HG03432 (cell line): ENCODE measurements at regions not wholly inside any gene's neighbourhood (a gene's known extent, or its start where the extent isn't known, plus 50 kb on each side); places are given as distances from the start of the nearest gene placed in this dataset.
"Not testable (repeated sequence)": the region's sequence is repeated elsewhere in the genome, so short reads cannot be mapped to it uniquely, and the experiment has no call there.

Source experiments
- ATAC-seq: cut with Tn5 transposase; IDR thresholded peaks from one replicate; pipeline ENCODE4 v1.9.1; 2021; ENCODE audit warnings: mild to moderate bottlenecking, moderate library complexity; ENCODE audit not compliant: unreplicated experiment

- ATAC-seq = no peak
Measured at GRCh38 chr3:150135287-150135721, 164.6 kb upstream of the PFN2 start.

DNA sequence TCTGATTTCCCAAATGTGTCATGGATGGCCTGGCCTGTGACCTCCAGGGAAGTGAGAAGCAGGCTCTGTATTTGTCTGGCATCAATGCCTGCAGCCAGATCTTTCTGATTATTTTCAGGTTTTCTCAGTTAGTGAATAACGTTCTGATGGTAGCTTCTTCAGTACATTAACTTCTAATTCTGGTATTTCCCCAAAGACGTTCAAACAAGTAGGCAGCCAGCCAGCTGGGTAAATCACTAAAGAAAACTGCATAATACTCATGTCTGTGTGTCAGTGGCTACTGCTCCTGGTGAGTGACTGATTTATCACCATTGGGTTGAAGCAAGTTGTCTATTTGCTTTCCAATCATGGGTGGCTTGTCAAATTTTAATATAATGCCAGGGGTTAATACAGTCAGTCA lies 162.6 kb upstream of the PFN2 start:
- no peak for ATAC-seq

DNA sequence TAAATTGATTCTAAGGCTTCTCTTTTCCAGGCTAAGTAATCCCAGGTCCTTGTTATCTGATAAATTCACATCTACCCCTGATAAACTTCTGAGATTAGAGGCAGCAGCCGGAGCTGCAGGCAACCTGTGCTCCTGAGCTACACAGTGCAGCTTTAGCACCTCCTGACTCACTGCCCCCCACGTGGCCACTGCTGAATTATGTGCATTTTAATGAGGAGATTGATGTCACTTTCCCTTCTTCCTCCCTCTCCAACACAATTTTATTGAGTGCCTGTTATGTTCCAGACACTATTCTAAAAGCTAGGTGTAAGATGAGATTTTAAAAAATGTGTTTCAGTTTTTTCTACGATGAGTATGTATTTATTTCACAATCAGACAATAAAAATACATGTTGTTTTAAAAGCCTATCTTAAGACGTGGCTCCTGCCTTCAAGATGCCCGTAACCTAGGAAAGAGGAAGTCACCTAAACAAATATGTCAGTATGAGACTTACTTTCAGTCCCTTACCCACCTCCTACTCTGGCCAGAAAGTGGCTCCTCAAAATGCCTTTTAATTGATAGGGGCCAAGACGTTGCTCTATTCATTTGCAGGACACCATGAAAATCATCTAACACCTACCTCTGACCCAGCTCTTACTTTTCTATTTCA lies 161.5 kb upstream of the PFN2 start:
- peak; percentile 71 for ATAC-seq

GRCh38 chr3:150131663-150132062 lies 161.0 kb upstream of the PFN2 start:
- no peak for ATAC-seq

DNA sequence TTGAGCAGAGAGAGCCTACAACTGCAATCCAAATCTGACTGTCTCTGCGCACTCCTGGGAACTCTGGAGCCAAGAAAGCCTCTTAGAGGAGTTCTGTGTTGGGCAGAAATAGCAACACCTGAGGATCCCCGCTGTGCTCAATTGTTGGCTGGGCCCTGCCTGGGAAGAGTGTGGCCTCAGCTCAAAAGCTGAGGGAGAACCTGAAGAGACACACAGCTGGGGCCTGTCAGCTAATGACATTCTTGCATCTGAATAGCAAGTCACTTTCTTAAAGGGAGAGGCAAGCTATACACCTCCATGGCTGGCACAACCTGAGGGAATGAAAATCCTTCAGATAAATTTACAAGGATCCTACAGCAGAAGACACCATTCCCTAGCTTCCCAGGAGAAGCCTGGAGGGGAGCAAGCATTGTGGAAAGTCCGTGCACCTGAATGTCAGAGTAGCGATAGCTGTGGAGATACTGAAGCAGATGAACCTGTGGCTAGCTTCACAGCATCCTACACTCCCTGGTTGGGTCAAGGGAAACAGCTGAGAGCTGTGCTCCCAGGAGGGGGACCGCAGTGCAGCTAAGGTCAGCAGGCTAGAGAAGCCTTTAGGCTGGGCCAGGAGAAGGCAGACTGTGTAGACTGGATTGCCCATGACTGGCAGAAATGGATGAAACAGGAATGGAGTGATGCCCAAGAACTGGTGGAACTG lies 159.9 kb upstream of the PFN2 start:
- ATAC-seq = no peak

DNA sequence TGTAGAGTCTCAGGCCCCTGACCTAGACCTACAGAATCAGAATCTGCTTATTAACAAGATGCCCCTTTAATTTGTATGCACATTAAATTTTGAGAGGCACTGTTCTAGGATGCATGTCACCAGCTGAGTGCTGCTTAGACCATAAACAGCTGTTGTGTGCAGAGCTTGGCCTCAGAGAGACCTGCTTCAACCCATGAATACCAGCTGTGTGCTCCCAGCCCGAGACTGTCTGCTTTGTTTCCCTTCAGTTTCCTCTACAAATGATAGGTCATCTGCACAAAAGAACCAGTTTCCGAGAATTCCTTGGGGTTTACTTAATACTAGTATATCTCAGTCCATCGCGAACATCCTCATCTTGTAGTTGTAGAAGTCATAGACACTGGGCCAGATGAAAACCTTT lies 158.5 kb upstream of the PFN2 start:
- ATAC-seq = no peak

DNA sequence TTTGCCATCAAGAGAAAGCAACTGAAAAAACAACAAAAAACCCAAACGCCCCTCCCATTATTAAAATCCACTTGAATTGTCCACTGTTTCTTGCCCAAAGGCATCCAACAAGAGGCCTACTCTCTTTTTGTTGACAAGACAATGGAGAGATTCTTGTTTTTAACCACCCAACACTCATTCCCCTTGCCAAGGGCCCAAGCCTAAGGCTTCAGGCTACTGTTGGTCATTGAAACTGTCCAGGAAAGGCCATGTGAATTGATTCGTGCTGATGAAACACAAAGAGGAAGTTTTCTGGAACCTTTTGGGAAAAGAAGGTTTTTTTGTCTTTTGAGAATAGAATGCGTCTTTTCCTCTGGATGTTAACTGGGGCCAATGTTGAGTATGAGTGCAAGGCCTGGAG lies 157.4 kb upstream of the PFN2 start:
- no peak for ATAC-seq

DNA sequence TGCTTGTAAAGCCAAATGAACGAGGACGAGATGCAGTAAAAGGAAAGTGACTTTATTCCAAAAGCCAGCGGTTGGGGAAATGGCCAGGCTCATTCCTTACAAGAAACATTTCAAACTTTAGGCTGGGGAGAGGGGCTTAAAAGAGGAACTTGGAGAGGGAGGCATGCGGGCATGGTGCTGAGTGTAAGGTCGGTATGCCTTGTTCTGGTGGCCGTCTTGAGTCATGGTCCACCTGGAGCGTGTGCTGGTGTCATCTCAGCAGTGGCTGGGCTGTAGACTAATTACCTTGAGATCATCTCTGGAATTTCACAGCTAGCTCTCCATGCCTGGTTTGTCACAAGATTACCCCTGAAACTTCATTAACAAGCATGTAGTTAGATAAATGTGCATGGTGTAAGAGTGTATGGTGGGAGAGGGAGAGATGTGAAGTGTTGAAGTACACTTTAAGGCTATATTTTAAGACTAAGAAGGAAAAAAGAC lies 156.4 kb upstream of the PFN2 start:
- ATAC-seq = no peak

- ATAC-seq = no peak
Measured at GRCh38 chr3:150124142-150124541, 153.4 kb upstream of the PFN2 start.

DNA sequence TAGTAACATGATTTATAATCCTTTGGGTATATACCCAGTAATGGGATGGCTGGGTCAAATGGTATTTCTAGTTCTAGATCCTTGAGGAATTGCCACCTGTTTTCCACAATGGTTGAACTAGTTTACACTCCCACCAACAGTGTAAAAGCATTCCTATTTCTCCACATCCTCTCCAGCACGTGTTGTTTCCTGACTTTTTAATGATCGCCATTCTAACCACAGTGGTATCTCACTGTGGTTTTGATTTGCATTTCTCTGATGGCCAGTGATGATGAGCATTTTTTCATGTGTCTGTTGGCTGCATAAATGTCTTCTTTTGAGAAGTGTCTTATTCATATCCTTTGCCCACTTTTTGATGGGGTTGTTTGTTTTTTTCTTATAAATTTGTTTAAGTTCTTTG lies 152.6 kb upstream of the PFN2 start:
- ATAC-seq = not testable (repeated sequence)

GRCh38 chr3:150118219-150118618 lies 147.5 kb upstream of the PFN2 start:
- ATAC-seq = no peak

DNA sequence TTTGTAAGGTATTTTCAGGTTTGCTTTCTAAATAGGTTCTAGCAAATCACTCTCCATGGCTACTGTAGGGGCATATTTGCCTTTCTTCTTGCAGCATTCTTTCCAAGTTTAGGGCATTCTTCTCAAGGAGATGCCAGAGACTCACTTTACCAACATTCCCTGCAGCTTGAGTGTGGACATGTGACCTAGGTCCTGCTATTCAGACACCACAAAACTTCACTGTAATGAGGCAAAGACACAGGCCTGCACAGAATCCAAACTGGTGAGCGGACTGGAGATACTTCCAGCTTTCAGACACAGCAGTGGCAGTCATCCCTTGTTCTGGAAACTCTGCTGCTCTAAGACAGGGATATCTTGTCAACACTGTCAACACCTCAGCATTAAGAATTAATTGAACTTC lies 146.4 kb upstream of the PFN2 start:
- ATAC-seq = no peak

- ATAC-seq = no peak
Measured at GRCh38 chr3:150116196-150116595, 145.5 kb upstream of the PFN2 start.

GRCh38 chr3:150114873-150115540 lies 144.3 kb upstream of the PFN2 start:
- ATAC-seq = peak; percentile 97

- ATAC-seq = no peak
Measured at GRCh38 chr3:150114273-150114672, 143.6 kb upstream of the PFN2 start.

DNA sequence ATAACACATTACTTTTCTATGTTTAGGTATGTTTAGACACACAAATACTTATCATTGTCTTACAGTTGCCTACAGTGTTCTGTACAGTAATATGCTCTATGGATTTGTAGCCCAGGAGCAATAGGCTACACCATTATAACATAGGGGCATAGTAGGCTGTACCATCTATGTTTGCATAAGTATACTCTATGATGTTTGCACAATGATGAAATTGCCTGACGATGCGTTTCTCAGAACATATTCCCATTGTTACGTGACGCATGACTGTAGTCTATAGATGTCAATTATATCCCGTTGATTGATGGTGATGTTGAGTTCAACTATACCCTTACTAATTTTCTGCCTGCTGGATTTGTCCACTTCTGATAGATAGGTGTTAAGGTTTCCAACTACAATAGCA lies 139.4 kb upstream of the PFN2 start:
- ATAC-seq = no peak

DNA sequence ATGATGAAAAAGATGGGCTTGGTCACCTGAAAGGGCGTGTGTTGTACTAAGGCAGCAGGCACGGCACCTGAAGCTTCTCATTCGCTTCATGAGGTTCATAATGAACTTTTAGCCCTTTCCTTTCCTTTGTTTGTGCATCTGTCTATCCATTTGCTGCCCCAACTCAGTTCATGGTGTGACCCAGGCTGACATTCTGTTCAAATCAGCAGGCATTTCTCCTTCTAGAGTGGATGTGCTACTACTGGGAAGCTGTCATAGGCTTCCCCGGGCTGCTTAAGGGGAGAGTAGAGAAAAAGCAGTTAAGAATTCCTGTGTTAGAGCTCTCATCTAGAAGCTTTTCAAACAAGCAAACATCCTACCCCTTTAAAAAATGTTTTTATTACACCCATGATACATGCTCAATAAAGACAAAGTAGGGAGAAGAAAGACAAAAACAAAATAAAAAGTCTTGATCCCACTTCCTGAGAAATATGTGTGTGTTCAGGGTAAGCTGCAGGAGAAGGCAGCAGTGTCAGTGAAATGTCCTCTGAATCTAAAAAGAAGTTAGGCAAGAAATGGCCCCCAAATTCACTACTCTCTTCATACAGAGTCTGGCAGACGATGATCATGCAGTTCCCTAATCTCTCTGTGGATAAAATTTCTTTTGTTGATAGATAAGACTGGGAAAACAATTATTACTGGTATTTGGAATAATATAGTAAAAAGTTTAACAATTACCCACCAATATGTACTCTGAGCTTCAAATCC lies 136.9 kb upstream of the PFN2 start:
- ATAC-seq = no peak

DNA sequence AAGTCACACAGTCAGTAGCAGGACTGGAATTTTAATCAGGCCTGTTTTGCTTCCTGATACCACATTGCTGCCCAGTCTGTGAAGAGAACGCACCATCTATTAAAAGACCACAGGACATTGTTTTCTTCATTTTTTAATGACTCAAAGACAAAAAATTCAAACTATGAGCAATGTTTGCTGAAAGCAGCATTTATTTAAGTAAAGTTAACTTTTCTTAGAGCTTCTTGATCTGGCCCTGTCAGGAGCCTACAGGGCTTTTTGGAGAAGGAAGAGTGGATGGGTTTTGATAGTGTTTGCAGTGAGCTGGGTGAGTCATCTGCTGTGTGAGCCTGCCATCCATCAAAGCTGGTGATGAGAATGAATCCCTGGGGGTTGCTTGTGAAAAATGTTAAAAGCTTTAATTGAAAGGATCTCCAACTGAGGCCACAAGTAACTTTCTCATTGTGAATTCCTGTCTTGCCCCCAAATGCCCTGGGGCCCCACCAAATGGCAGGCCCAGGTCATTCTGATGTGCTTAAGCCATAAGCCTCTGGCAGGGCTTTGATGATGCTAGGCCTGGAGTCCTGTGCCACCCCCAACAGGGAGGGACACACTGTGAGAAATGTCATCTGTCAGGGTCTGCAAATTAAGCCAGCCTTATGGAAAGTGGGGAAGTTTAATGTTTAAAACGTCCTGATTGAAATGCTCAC lies 136.2 kb upstream of the PFN2 start:
- no peak for ATAC-seq

- no peak for ATAC-seq
Measured at GRCh38 chr3:150105886-150106612, 135.4 kb upstream of the PFN2 start.

- ATAC-seq = no peak
Measured at GRCh38 chr3:150105025-150105424, 134.3 kb upstream of the PFN2 start.
